Testis (tissue), 2 donors: ENCODE measurements at regions not wholly inside any gene's neighbourhood (a gene's known extent, or its start where the extent isn't known, plus 50 kb on each side); places are given as distances from the start of the nearest gene placed in this dataset.

Experiments used
- DNase-seq: peaks from one replicate; pipeline ENCODE4 v3.0.0-alpha.2; 2019
- H3K27ac ChIP-seq, 2 donors: fragments of 200-600 bp; sonication (generic); one replicate each; pipeline ENCODE4 v1.5.1; 2019
- H3K27me3 ChIP-seq: fragments of 200-600 bp; sonication (generic); one replicate; pipeline ENCODE4 v1.5.1; 2019
- H3K36me3 ChIP-seq: fragments of 200-600 bp; sonication (generic); one replicate; pipeline ENCODE4 v1.5.1; 2017; ENCODE audit warnings: low read depth; ENCODE audit errors: missing control alignments
- H3K4me1 ChIP-seq: fragments of 200-600 bp; sonication (generic); one replicate; pipeline ENCODE4 v1.5.1; 2019
- H3K4me3 ChIP-seq, 2 donors: fragments of 200-600 bp; sonication (generic); one replicate each; pipeline ENCODE4 v1.5.1; 2017 to 2019
- H3K9me3 ChIP-seq: fragments of 200-600 bp; sonication (generic); one replicate; pipeline ENCODE4 v1.5.1; 2017
- POLR2A ChIP-seq: fragments of 450-650 bp; IDR thresholded peaks from one replicate; pipeline ENCODE4 v1.6.1; 2017; ENCODE audit warnings: antibody characterized with exemption, mild to moderate bottlenecking, moderate library complexity
- WGBS, 2 donors: methylation state at CpG; one replicate each; pipeline ENCODE4 v1.1.5; 2018; 5-methylcytosine and 5-hydroxymethylcytosine counted together
- intact Hi-C: fragments of 100-400 bp; cut with DNase I; formaldehyde crosslinking; loops from one replicate; pipeline ENCODE4 v1.15.1; 2023; ENCODE audit warnings: low total_unique reads
- TF ChIP-seq, protein P1 (sequence below), 3 experiments: fragments of 450-650 bp in 2 of 3; fragments of 200-600 bp in 1 of 3; sonication (generic) in 1 of 3; IDR thresholded peaks; one replicate each; pipeline ENCODE4 v1.5.1; 2016 to 2019; ENCODE audit warnings: antibody characterized with exemption in 3 of 3, mild to moderate bottlenecking in 2 of 3, moderate library complexity in 1 of 3

DNA sequence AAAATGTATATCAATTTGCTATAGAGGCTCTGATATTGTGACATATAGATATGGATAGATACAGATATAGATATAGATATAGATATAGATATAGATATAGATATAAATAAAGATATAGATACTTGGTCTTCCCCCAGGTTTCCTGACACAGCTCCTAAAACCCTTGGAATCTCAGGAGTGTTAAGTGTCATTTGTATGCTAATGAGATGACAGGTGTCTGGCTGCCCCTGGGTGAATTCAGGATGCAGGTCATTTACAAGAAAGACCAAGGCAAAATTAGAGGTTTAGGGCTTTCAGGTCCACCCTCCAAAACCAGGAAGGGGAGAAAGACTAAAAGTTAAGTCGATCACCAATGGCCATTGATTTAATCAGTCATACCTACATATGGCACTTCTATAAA, 1034.8 kb downstream of the PDHA2 start:
- 75 to 86% methylated on average over 1 of the region's 1 CpG for WGBS, 2 donors
- Histone ChIP-seq H3K27ac (no peak overlapping the region), H3K36me3 (no peaks in the 10 kb centered on the region), H3K9me3 (no peaks in the 10 kb centered on the region), H3K4me3 (no peak overlapping the region), H3K27me3 (no peaks in the 10 kb centered on the region), H3K4me1 (no peaks in the 10 kb centered on the region)
- no peak for DNase-seq
- intact Hi-C loops: no loop called here
- TF ChIP-seq POLR2A: no peak
- TF ChIP-seq, protein P1, sequence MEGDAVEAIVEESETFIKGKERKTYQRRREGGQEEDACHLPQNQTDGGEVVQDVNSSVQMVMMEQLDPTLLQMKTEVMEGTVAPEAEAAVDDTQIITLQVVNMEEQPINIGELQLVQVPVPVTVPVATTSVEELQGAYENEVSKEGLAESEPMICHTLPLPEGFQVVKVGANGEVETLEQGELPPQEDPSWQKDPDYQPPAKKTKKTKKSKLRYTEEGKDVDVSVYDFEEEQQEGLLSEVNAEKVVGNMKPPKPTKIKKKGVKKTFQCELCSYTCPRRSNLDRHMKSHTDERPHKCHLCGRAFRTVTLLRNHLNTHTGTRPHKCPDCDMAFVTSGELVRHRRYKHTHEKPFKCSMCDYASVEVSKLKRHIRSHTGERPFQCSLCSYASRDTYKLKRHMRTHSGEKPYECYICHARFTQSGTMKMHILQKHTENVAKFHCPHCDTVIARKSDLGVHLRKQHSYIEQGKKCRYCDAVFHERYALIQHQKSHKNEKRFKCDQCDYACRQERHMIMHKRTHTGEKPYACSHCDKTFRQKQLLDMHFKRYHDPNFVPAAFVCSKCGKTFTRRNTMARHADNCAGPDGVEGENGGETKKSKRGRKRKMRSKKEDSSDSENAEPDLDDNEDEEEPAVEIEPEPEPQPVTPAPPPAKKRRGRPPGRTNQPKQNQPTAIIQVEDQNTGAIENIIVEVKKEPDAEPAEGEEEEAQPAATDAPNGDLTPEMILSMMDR (IDR thresholded peaks at IDR 0.05): no peak

DNA sequence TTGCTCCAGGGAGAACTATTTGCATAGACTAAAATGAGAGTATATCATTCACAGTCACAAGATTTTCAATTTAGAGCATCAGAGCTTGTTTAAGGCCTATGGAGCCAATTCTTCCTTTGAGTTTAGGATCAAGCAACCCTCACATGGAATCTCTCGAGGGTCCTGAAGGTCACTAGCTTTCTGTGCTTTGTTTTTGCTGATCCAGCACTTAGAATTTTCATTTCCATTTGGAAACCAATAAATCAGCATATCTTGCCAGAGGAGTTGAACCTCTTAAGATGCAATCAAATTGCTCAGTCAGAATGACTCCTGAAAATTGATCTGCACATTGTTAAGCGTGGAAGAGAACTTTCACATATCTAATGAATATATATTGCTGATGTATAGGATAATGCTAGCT, 1039.6 kb downstream of the PDHA2 start:
- Histone ChIP-seq H3K36me3 (no peaks in the 10 kb centered on the region), H3K4me1 (no peaks in the 10 kb centered on the region), H3K27ac (no peak overlapping the region), H3K27me3 (no peaks in the 10 kb centered on the region), H3K4me3 (no peak overlapping the region), H3K9me3 (no peaks in the 10 kb centered on the region)
- TF ChIP-seq, protein P1 (IDR thresholded peaks at IDR 0.05): no peak
- no peak for TF ChIP-seq POLR2A
- DNase-seq: no peak
- intact Hi-C loops: no loop called here
- WGBS, 2 donors: 53 to 91% methylated on average over 2 of the region's 2 CpGs

DNA sequence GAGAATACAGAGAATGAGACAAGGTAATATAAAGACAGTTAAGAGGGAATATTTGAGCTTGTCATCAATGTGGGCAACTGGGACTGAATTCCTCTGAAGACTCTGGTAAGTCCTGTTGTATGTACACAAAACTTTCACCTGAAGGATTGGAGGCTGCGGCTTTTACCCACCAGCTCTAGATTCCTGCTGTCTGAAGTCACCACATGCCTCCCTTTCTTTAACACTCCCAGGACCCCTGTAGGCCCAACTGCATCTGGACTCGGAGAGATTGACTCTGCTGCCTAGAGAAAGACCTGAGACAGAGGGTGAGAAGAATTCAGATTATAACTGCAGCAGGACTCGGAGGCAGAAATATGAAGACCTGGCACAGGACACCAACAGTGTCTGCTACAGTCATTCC, 1048.0 kb downstream of the PDHA2 start:
- H3K4me3 ChIP-seq: no peak overlapping the region

DNA sequence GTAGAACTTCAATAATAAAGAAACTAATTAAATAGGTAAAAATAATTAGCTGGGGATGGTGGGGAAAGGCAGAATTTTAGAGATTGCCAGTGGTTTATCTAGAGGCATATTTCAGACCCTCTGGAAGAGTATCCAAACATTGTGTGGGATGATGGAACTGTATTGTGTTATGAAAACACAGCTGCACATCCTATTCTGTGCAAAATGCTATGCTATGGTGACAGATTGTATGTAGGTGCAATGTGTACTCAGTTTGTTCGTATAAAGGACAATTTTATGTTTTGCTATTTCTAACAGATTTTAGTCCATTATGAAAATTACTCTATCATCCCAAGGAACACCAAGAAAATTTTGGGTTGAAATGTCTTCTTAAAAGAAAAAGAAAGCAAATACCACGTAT, 1054.7 kb downstream of the PDHA2 start:
- no peaks in the 10 kb centered on the region for H3K4me1 ChIP-seq
- WGBS, 2 donors: 54 to 57% methylated on average over 2 of the region's 2 CpGs
- no peak for DNase-seq
- H3K4me3 ChIP-seq: no peak overlapping the region
- H3K27me3 ChIP-seq: no peaks in the 10 kb centered on the region
- TF ChIP-seq, protein P1 (IDR thresholded peaks at IDR 0.05): no peak
- no peak for TF ChIP-seq POLR2A
- H3K27ac ChIP-seq: no peak overlapping the region
- H3K9me3 ChIP-seq: no peaks in the 10 kb centered on the region
- no peaks in the 10 kb centered on the region for H3K36me3 ChIP-seq
- intact Hi-C loops: no loop called here

More for the DNA sequence above, 1048.0 kb downstream of the PDHA2 start:
- no peak for DNase-seq
- Histone ChIP-seq H3K36me3 (no peaks in the 10 kb centered on the region), H3K9me3 (no peaks in the 10 kb centered on the region), H3K27me3 (no peaks in the 10 kb centered on the region), H3K4me1 (no peaks in the 10 kb centered on the region), H3K27ac (no peak overlapping the region)
- intact Hi-C loops: no loop called here
- 82 to 87% methylated on average over 3 of the region's 3 CpGs for WGBS, 2 donors
- TF ChIP-seq, protein P1 (IDR thresholded peaks at IDR 0.05): no peak
- TF ChIP-seq POLR2A: no peak

DNA sequence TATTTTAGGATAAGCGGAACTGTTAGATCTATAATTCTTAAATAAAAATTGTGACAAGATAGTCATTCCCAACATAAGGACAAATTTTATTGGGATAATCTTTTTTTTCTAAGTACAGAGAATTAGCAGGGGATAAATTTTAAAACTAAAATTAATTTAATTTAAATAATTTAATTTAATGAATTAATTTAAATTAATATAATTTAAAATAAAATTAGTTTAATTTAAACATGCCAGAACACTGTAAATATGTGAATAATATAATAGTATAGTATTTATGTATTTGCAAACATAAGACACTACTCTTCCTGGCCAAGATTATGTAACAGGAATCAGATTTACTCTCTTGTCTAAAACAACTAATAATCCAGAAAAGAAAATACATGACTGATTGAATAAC, 1055.9 kb downstream of the PDHA2 start:
- H3K27me3 ChIP-seq: no peaks in the 10 kb centered on the region
- H3K4me3 ChIP-seq: no peak overlapping the region
- intact Hi-C loops: no loop called here
- no peaks in the 10 kb centered on the region for H3K36me3 ChIP-seq
- DNase-seq: no peak
- WGBS, 2 donors: 92 to 94% methylated on average over 1 of the region's 1 CpG
- TF ChIP-seq, protein P1 (IDR thresholded peaks at IDR 0.05): no peak
- no peak for TF ChIP-seq POLR2A
- no peaks in the 10 kb centered on the region for H3K4me1 ChIP-seq
- H3K27ac ChIP-seq: no peak overlapping the region
- no peaks in the 10 kb centered on the region for H3K9me3 ChIP-seq
